ENCODE measurements at regions not wholly inside any gene's neighbourhood (a gene's known extent, or its start where the extent isn't known, plus 50 kb on each side); places are given as distances from the start of the nearest gene placed in this dataset.
"Not testable (repeated sequence)": the region's sequence is repeated elsewhere in the genome, so short reads cannot be mapped to it uniquely, and the experiment has no call there.

DNA sequence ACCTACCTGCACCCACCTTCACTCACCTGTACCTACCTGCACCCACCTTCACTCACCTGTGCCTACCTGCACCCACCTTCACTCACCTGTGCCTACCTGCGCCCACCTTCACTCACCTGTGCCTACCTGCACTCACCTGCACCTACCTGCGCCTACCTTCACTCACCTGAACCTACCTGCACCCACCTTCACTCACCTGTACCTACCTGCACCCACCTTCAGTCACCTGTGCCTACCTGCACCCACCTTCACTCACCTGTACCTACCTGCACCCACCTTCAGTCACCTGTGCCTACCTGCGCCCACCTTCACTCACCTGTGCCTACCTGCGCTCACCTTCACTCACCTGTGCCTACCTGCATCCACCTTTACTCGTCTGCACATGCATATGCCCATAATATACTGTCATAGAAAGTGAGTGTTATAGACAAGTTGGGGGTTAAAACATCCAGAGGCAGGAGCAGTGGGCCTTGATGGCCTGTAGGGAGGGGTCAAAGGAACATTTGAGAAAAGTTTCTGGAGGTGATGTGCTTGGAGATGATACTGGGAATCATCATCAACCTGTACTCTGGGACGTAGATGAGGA, 232.9 kb upstream of the ZFP64 start:
- DNase-seq: not testable (repeated sequence)

DNA sequence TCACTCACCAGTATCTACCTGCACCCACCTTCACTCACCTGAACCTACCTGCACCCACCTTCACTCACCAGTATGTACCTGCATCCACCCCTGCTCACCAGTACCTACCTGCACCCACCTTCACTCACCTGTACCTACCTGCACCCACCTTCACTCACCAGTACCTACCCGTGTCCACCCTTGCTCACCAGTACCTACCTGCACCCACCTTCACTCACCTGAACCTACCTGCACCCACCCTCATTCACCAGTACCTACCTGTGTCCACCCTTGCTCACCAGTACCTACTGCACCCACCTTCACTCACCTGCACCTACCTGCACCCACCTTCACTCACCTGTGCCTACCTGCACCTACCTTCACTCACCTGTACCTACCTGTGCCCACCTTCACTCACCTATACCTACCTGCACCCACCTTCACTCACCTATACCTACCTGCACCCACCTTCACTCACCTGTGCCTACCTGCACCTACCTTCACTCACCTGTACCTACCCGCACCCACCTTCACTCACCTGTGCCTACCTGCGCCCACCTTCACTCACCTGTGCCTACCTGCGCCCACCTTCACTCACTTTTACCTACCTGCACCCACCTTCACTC, 232.1 kb upstream of the ZFP64 start:
- DNase-seq: not testable (repeated sequence)

DNA sequence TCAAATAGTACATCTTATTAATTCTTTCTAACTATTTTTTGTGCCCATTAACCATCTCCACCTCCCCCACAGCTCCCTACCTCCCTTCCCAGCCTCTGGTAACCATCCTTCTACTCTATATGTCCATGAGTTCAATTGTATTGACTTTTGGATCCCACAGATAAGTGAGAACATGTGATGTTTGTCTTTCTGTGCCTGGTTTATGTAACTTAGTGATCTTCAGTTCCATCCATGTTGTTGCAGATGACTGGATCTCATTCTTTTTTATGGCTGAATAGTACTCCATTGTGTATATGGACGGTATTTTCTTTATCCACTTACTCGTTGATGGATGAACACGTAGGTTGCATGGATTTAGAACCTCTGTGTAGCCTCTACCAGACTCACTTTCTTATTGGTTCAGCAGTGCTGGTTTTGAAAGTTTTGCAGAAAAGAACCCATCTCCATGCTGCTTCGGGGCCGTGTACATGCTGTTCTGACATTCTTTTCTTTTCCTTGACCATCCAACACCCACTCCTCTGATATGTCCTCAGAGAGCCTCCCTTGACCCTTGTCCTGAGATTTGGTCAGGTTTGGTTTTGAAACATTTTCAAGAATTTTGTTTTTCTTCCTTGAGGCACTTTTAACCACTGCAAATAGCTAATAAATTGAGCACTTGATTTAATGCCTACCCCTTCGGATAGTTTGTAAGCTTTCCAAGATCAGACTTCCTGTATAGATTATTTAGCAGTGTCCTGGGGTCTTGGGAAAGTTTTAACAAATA, 231.2 kb upstream of the ZFP64 start:
- no peak for DNase-seq

DNA sequence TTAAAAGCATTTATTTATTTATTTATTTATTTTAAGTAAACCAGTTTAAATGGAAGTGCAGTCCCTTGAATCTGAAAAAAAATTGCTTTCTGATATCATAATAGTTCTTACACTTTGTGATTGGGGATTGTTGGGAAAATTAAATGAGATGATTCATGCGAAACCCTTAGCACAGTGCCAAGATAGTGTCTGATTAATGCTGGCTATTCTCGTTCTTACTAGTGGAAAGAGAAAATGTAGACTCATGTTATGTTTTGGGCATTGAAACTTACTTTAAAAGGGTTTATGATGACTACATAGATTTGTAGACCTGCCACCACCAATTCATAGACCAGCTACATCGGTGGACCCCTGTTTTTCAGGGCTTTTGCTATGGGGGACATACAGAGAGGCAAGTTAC, 229.2 kb upstream of the ZFP64 start:
- no peak for DNase-seq

DNA sequence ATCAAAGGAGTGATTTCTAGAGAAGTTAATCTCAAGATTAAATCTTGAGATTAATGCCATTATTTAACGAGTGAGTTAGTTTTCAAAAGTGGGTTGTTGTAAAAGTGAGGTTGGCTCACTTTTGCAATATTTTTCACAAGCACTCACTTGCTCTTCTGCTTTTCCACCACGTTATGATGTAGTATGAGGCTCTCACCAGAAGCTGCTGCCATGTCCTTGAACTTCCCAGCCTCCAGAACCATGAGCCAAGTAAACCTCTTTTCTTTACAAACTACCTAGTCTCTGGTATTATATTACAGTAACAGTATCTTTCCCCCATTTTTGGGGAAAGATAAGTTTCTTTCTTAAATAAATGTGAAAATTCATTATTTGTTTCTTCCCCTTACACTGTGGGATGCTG, 227.6 kb upstream of the ZFP64 start:
- no peak for DNase-seq

DNA sequence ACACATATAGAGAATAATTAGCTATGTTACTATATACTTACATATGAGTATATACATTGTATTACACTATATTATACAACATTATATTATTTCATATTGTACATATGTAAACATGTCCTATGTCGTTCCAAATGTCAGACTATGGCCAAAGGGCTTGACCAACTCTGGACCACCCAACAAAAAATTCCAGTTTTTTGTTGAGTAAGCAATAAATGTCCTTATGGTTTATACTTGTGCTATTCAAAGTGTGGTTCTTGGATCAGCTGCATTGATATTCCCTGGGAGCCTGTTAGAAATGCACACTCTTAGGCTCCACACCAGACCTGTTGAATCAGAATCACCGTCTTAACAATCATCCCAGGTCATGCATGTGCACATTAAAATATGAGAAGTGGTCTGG, 225.4 kb upstream of the ZFP64 start:
- no peak for DNase-seq

DNA sequence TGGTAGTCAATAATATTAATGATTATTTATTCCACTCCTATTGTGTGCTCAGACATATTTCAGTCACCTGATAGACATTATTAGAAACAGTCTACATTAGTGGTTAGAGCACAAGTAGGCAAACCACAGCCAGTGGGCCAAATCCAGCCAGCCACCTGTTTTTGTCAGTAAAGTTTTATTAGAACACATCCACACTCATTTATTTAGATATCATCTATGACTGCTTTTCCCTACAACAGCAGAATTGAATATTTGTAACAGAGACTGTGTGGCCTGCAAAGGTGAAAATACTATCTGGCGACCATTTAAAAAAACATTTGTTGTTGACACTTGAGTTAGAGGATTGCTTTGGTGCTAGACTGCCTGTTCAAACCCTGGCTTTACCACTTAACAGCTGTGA, 220.0 kb upstream of the ZFP64 start:
- no peak for DNase-seq

DNA sequence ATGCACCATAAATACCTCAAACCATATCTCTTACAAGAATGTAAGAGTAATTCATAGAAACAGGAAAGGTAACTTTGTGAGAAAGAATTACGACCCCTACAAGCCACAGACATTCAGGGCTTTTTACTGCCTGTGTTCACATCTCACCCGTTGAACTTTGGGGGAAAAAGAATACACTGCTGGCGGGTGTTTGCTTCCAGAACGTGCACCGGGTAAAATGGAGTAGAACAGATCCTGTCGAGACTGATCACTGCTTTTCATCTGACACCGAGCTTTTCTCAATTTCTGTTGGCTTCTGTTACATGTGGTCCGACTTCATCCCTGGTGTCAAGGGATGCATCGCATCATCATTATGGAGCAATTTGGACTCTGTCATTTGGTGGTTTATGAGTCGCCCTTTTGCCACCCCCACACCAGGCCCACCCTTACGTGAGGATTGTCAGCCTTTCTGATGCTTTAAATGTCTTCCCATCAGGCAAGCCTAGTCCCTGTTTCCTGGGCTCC, 219.2 kb upstream of the ZFP64 start:
- DNase-seq: peak in 1 of 2 experiments; percentile 20

DNA sequence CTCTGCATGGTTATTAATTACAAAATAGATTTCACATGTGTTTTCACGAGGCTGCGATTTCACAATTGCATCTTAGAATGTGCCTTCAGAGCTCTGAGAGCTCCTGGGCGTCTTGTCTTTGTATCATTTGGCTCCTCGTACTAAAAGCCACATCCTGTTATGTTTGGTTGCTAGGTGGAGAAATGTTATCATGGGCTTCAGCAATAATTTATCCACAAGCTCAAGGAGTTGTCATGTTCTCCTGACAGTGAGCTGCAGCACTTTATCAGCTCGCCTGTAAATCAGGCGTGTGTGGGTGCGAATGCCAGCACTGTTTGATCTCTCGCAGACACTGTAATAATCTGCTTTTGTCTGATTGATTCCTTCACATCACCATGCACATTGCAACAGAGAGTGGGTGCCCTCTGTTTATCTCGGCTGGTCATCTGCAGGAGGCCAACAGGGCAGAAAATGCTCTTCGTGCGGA, 218.6 kb upstream of the ZFP64 start:
- DNase-seq: peak in 1 of 2 experiments; percentile 53

DNA sequence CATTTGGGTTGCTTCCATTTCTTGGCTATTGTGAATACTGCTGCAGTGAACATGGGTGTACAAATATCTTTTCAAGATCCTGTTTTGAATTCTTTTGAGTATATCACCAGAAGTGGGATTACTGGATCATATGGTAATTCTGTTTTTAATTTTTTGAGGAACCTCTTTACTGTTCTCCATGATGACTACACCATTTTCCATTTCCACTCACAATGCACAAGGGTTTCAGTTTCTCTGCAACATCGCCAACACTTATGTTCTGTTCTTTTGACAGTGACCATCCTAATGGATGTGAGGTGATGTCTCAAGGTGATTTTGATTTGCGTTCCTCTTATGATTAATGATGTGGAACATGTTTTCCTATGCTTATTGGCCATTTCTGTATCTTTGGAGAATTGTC, 214.4 kb upstream of the ZFP64 start:
- no peak for DNase-seq

DNA sequence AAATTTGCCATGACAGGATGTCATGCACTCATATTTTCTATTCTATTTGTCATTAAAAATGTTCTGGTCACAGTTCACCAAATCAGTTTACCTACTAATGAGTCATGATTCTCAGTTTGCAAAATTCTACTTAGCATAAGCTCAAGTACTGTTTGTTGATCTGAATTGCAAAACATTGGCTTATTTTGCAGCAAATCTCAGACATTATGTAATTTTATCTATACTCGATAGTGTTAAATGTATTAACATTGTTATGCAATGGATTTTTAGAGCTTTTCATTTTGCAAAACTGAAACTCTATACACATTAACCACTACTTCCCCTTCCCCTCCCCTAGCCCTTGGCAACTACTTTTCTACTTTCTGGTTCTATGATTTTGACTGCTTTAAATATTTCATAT, 213.8 kb upstream of the ZFP64 start:
- no peak for DNase-seq

DNA sequence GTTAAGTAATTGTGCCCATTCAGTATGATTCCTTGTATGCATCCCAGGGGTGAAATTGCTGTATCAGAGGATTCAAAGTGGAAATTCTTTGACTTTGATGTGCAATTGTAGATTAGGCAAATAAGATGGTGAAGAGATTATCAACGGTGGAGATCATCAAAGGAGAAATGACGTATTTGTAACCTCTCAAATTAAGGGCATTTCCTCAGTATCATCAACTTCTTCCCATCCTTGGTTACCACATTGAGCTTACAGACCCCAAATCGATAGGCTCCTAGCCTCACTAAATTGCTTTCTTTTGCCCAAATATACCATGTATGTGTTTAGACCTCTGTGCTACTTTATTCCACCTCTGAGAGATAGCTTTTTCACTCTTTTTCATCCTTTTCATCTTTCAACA, 213.1 kb upstream of the ZFP64 start:
- no peak for DNase-seq

DNA sequence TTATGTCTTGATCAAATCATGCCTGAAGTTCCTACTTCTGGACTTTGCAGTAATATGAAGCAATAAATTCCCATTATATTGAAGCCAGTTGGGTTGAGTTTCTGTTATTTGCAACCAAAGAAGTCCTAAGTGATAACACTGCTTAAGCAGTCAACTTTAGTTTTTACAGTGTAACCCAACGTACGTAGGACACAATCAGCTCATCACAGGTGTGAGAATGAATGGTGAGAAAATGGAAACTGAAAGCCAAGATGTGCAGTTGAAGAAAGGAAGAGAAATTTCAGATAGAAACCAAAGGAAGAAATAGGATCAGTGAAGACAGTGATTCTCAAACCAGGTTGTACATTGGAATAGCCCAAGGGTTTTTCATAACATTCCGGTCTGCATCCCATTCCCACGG, 211.4 kb upstream of the ZFP64 start:
- no peak for DNase-seq

DNA sequence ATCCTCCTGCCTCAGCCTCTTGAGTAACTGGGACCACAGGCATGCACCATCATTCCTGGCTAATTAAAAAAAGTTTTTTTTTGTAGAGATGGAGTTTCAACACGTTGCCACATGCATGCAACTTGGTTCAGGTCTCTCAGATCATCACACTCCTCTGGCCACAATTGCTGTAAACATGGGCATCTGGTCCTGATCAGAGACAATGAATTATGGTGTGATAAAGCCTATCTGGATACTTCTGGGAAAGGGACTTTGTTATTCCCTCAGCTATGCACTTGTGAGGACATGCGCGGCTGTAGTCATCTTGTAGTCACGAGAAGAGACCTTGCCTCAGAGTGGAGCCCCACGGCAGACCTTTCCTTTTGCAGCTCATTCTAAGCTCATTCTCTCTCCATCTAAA, 210.9 kb upstream of the ZFP64 start:
- DNase-seq: no peak

DNA sequence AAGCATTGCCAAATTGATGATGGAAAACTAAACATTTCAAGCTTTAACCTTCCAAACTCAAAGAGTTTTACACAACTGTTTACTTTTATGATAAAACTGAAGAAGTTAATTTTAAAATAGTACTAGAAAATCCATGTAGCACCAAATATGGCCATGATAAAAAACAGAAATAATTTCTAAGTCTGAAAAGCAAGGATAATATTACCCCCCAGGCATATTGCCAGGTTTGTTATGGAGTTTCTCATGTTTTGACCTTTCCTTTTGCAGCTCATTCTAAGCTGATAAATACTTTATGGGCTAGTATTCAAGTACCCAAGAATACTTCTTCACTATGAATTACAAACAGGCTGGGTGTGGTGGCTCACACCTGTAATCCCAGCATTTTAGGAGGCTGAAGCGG, 209.9 kb upstream of the ZFP64 start:
- no peak for DNase-seq

DNA sequence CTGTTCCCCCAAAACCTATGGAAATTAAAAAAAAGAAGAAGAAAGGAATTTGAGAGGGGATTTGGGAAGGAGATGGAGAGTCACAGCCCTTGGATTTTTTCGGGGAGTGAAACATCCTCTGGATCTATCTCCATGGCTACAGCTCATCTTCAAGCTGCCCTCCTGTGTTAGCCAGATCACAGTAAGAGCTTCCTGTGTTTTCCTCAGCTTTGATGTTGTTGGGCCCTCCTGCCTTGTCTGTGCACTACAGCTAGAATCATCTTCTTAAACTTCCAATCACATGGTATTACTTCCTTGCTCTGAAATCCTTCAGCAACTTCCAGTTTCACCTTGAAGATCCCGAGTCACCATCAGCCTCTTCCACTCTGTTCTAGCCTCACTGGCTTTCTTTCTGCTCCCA, 207.8 kb upstream of the ZFP64 start:
- no peak for DNase-seq

DNA sequence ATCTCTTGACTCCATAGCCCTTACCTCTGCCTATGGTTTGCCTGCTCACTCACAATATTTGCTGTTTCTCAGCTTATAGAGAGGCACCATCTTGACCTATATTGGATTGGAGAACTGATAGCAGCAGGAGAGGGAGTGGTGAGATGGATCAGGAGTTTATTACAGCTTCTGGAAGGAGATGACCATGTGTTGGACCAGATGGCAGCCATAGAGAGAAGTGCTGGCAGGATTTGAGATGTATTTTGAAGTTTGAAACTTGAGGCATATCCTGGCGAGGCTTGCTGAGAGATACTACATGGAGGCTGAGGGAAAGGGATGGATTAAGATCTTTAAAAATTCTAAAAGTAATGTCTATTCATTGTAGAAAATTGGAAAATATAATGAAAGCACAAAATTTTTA, 198.0 kb upstream of the ZFP64 start:
- DNase-seq: no peak

DNA sequence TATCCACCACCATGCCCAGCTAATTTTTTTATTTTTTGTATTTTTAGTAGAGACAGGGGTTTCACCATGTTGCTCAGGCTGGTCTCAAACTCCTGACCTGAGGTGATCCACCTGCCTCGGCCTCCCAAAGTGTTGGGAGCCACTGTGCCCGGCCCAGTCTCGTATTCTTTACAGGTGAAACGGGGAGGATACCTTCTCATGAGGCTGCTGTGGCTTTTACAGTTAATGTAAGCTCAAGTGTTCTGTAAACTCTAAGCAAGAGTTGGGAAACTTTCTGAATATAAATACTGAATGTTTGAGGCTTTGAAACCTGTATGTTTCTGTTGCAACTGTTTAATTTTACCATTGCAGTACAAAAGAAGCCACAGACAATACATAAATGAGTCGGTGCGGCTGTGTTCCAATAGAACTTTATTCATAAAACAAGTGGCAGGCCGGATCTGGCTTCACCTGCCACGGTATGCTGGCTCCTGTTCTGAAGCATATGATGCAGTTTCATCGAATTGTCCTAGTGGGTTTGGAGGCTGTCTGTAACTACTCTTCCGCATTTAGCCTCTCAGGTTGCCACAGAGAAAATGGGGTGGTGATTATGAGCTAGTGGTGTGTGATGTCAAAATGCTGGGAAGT, 192.5 kb upstream of the ZFP64 start:
- DNase-seq: no peak

DNA sequence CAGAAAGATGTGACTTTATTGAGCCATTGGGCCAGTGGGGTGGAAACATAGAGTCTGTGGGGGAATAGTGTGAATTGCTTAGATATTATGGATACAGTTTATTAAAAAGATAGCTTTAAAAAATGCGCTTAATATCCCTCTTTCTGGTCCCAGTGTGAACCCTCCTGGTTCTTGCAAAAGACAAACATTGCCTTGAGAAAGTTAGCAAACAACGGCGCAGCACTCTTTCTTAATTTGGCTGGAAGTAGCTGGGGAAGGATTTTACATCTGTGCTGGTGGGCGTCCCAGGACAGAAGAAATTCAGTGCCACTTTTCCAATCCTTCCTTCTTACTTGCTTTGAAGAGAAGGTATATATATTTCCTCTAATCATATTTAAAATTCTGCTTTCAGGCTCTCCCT, 191.4 kb upstream of the ZFP64 start:
- DNase-seq: no peak

DNA sequence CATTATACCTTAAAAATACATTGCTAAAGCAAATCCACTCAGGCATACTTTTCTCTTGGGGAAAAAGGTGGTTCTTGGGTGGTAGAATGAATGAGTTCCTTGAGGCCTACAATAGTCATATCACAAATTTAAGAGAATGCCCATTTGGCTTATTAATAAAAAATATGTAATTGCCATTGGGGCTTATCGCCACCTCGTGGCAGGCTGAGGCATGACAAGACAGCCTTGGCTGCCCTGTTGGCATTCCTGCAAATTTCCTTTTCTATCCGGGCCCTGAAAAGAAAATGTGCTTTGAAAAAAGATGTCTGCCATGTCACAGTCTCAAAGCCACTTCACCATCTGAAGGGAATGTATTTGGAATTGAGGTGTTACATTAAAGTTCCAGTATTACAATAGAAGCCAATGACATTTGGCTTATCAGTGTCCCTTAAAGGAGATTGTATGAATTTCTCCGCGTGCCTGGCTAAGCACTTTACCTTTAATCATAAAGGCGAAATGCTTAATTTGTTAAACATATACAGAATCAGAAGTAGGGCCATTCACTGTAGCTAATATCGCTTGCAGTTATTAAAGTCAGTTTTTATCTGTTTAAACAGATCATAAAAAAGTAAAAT, 188.3 kb upstream of the ZFP64 start:
- peak; percentile 7 to 43 for DNase-seq

DNA sequence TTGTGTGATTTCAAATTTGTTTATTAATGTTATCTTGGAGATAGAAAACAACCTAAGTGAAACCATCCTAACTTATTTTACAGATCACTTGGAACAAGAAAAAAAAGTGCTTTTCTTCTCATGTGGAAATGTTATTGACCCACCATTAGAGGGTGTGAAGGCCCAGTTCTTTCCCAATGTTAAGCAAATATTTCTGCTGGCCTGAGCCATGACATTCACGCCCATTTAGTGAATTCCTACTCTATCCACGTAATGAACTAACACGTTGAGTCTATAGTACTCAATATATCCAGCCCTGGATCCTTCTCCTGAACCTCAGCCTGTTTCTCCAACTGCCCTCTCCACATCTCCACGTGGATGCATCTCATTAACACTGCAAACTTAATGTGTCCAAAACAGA, 180.6 kb upstream of the ZFP64 start:
- no peak for DNase-seq

DNA sequence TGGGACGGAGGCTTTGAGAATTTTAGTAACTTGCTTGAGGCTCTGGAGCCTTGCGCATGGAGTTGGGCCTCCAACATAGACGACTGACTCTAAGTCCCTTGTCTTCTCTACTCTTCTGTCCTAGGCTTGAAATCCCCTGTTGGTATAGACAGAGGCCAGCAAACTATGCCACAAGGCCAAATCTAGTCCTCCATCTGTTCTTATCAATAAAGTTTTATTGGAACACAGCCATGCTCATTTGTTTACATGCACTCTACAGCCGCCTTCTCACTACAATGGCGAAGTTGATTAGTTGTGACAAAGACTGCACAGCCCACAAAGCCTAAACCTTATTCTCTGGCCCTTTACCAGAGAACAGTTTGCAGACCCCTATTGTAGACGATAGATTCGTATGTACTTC, 174.1 kb upstream of the ZFP64 start:
- no peak for DNase-seq

DNA sequence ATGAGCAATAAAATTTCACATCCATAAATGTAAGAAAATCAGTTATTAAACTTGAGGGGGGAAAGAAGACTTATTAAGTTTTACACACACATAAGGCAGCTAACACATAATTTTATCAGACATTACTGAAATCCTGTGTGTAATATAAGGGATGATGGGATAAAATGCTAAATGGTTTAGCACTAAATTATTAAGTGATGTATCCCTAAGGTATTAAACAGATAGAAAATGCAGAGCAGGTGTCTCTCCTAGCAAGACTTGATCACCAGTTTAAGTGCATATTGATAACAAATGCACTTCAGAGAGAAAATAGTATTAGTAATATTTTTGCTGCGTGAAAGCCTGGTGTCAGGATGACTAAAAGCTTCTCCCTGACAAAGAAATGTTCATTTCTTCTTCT, 172.8 kb upstream of the ZFP64 start:
- DNase-seq: no peak
